Inflammatory macrophage treated with lipopolysaccharide for 4 hours (primary cell): ENCODE measurements at regions not wholly inside any gene's neighbourhood (a gene's known extent, or its start where the extent isn't known, plus 50 kb on each side); places are given as distances from the start of the nearest gene placed in this dataset.
"Not testable (repeated sequence)": the region's sequence is repeated elsewhere in the genome, so short reads cannot be mapped to it uniquely, and the experiment has no call there.

ENCODE experiments used
- DNase-seq: peaks from one replicate; pipeline ENCODE4 v3.0.0-alpha.2; 2020

DNA sequence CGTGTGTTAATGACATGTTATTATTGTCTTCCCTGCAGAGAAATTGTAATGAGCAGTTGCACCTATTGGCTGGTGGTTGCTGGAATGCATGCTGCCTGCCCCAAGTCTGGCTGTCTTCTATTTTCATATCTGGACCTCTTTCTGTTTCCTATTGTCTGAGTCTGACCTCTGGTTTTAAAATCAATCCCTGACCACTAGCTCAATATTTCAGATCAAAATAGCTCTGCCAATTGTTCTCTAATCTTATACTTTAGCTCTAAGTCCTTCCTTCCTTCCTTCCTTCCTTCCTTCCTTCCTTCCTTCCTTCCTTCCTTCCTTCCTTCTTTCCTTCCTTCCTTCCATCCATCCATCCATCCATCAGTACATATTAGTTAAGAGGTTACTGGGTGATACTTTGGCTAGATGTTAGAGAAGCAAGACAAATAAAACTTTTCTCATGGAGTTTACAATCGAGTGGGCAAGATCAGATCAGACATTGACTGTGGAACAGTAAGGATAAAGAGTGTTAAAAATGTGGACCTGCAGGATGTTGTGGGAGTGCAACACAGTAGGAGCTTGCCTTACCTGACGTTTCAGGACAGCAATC lies 417.1 kb downstream of the SOCS6 start:
- DNase-seq = no peak

- no peak for DNase-seq
Observed at GRCh38 chr18:70700496-70700895, 411.7 kb downstream of the SOCS6 start.

GRCh38 chr18:70698574-70698973 lies 409.7 kb downstream of the SOCS6 start:
- DNase-seq = no peak

- DNase-seq = no peak
Observed at GRCh38 chr18:70693246-70693645, 404.4 kb downstream of the SOCS6 start.

GRCh38 chr18:70689765-70690164 lies 400.9 kb downstream of the SOCS6 start:
- not testable (repeated sequence) for DNase-seq

DNA sequence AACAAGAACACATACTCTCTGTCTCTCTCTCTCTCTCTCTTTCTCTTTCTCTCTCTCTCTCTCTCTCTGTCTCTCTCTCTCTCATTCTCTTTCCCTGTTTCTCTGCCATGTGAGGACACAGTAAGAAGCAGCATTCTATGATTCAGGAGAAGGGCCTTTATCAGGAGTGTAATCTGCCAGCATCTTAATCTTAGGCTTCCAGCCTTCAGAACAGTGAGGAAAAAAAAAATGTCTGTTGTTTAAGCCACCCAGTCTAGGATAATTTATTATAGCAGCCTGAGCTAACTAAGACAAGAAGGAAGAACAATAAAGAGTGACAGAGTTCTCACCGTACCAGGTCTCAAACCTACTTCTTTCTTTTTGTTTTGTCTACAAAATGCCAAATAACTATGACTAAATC lies 399.4 kb downstream of the SOCS6 start:
- DNase-seq = no peak

DNA sequence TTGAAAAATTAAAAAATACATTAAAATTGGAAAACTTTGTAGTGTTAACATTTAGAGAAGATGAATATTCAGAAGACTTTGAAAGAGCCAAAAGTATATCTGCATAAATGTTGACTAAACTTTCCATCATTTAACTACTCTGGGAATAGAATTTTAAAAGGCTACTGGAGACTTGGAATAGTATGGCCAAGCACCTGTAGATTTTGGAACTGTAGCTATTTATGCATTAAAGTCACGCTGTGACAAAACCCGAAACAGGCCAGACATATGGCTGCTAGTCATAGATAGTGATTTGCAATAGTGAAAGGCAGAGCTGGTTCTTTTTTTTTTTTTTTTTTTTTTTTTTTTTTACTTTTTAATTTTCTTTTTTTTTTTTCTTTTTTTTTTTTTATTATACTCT lies 396.0 kb downstream of the SOCS6 start:
- DNase-seq = no peak

DNA sequence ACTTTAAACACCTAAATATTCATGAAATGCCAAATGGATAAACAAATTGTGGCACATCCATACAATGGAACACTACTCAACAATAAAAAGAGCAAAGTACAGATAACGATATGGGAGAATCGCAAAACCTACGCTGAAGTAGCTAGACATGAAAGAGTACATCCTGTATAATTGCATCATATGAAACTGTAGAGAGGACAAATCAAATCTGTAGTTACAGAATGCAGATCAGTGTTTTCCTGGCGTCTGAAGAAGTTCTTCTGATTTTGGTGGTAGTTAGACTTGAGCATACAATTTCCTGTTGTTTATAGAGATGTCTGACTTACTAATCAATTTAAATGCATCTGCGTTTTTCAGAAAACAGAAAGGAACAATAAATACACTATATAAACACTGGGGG lies 394.4 kb downstream of the SOCS6 start:
- no peak for DNase-seq

DNA sequence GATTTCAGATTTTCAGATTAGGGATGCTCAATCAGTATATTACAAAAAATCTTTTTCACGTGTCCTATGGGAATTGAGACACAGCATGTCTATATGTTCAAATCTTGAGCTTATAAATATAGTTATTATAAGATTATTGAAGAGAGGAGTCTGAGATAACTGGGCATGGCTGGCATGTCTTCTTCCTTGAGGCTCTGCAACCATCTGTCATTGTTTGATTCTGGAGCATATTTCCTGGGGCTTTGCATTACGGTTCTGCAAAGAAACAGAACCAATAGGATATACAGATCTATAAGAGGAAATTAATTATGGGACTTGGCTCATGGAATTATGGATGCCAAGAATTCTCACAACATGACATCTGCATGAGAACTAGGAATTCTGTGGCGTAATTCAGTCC lies 386.1 kb downstream of the SOCS6 start:
- no peak for DNase-seq

GRCh38 chr18:70673831-70674230 lies 385.0 kb downstream of the SOCS6 start:
- DNase-seq = no peak

- no peak for DNase-seq
Observed at GRCh38 chr18:70672581-70672980, 383.7 kb downstream of the SOCS6 start.

- DNase-seq = no peak
Observed at GRCh38 chr18:70671889-70672565, 383.2 kb downstream of the SOCS6 start.

GRCh38 chr18:70666936-70667335 lies 378.1 kb downstream of the SOCS6 start:
- DNase-seq = no peak

- no peak for DNase-seq
Observed at GRCh38 chr18:70663141-70663540, 374.3 kb downstream of the SOCS6 start.

DNA sequence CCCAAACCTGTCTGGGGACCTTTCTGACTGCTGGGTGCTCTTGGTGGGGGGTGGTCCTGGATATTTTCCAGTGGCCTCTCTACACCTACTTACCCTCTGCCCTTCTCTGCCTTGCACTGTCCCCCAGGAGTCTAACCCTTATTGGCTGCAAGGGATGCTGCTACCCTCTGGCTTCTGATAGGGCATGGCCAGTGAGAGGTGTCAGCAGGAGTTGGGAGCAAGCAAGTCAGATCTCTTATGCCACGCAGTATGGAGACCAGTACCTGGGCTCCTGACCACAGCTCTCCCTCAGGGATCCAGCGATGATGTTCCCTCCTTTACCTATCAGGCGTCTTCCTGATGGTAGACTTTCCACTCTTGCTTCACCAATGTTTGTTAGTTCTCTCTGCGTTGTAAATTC lies 373.7 kb downstream of the SOCS6 start:
- no peak for DNase-seq

DNA sequence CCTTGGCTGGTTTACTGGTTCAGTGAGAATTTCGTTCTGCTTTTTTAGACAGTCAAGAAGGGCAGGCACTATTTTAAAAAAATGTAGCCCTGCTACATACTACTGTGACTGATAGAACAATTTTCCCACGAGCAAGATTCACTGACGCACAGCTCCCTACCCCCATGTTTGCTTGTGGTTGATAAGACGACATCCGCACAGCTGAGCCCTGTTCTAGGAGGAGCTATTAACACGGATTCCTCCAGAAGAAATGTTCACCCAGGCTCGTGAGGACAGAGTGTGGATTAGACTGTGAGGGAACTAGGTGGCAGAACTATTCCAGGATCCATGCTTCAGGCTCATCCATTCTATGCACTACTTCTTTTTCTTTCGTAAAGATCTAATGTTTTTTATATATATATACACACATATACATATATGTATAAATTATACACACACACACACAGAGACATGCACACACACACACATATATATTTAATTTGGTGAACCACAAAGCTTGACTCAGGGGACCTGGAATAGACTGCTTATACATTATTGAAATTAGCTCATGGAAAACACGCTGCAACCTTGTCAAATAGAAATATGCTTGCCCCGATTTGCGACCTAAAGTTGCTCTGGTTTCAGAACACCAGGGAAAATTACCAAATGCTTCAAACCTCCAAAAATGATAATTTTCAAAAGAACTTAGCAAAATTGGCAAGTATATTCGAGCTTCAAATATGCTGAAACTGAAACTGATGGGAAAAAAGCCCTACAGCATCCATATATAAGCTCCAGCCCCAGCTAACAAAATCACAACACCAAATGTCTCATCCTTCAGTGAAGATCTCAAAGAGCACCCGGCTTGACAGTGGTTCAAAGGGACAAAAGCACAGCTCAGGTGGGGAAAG lies 370.4 kb downstream of the SOCS6 start:
- no peak for DNase-seq

GRCh38 chr18:70653671-70654070 lies 364.8 kb downstream of the SOCS6 start:
- no peak for DNase-seq

DNA sequence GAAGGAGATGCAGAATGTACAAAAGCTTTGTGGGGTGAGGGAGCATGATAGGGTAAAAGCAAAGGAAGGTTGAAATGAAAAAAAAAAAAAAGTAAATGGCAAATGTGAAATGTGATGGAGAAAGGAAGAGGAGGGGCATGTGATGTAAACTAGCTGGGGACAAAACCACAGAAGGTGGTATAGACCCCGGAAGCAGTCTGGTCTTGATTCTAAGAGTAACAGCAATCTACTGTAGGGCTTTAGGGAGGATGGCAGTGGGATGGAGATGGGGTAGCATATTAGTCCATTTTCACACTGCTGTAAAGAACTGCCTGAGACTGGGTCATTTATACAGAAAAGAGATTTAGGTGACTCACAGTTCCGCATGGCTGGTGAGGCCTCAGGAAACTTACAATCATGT lies 362.0 kb downstream of the SOCS6 start:
- DNase-seq = no peak

DNA sequence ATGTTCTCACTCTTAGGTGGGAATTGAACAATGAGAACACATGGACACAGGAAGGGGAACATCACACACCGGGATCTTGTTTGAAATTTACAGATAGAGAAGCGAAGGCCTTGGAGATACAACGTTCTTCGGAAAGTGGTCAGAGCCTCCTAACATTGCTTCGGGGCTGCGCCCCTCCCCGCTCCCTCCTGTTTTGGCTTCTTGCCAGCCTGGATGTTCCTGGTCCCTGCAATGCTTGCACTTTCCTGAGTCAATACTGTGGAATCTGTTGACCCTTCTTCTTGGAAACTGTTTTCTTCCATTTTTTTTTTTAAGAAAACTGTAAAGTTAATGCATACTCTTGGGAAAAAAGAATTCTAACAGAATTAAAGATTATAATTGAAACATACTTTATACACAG lies 360.8 kb downstream of the SOCS6 start:
- DNase-seq = no peak

DNA sequence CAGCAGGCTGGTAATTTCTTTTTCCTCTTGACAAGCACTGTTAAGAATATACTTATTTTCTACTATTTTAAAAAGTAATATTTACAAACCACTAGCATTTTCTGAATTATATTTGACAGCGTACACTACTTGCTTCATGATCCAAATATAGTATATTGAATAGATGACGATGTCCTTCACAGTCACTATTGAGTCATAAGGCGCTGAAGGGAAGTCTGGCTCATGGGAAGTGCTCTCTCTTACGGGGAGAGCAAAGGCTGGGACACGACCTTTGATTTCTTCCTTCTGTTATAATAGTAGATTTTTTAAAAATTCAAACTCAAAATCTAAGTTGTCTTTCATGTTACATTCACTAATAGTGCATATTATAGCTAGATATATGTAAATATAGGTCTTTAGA lies 357.1 kb downstream of the SOCS6 start:
- DNase-seq = no peak

DNA sequence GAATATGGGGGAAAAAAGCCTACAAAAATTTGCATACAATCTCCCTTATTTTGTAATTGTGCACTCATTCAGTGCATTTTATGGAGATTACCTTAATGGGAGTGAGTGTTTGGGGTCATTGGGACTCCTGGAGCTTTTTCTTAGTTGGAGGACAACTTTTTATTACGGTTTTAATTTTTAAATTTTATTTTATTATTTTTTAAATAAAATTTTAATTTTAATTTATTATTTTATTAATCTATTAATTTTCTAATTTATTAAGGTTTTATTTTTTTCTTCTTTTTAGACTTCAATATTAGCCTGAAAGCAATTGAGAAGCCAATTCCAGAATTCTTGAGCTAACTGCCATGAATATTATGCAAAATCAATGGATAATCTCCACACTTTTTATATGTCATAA lies 355.0 kb downstream of the SOCS6 start:
- DNase-seq = no peak

GRCh38 chr18:70641156-70641775 lies 352.4 kb downstream of the SOCS6 start:
- DNase-seq = no peak

GRCh38 chr18:70640336-70640887 lies 351.6 kb downstream of the SOCS6 start:
- DNase-seq = no peak
